ENCODE measurements at regions not wholly inside any gene's neighbourhood (a gene's known extent, or its start where the extent isn't known, plus 50 kb on each side); places are given as distances from the start of the nearest gene placed in this dataset.

DNA sequence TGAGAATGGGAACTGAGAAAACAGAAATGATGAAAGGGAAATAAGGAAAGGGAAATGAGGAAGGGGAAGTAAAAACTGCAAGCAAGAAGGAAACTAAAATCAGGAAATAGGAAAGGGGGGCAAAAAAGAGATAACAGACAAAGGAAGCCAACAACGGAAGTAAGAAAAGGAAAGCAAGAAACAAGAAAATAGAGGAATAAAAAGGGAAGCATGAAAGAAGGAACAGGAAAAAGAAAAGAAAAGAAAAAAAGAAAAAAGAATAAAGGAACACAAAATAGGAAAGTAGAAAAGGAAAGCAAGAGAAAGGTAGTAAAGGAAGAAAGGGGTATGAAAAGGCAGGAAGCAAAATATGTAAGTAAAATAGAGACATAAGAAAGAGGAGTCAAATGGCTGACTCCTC, 241.2 kb upstream of the NCKAP5 start:
- H3K27me3 ChIP-seq (ENCODE audit: control insufficient read depth in 1 of 2, insufficient read depth in 2 of 2, low read length in 2 of 2) = peaks cover 0 to 4% of the 10 kb centered on the region in 2 donors
- no peak overlapping the region for H3K9ac ChIP-seq (ENCODE audit: low read length in 2 of 2)
- H3K4me1 ChIP-seq (ENCODE audit: control insufficient read depth, insufficient read depth, low read length) = no peaks in the 10 kb centered on the region
- no peak overlapping the region for H3K27ac ChIP-seq (ENCODE audit: low read length)
- no peaks in the 10 kb centered on the region for H3K36me3 ChIP-seq (ENCODE audit: control insufficient read depth in 2 of 2, insufficient read depth in 2 of 2, low read length in 2 of 2)
- H3K4me3 ChIP-seq (ENCODE audit: low read length in 2 of 2) = no peak overlapping the region
- no peaks in the 10 kb centered on the region for H3K9me3 ChIP-seq (ENCODE audit: control insufficient read depth in 2 of 2, low read length in 2 of 2)

DNA sequence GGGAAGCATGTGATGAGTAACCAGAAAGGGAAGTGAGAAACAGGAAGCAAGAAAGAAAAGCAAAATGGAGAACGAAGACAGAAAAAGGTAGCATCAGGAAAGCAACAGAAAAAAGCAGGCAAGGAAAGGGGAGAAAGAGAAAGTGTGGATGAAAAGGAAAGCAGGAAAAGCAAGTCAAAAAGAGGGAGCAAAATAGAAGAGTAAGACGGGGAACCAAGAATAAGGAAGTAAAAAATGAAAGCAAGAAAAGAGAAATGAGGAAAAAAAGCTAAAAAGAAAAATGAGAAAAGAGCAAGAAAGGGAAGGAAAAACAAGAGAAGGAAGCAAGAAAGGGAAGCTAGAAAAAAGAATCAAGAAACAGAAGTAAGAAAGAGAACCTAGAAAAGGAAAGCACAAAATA, 242.3 kb upstream of the NCKAP5 start:
- no peaks in the 10 kb centered on the region for H3K36me3 ChIP-seq (ENCODE audit: control insufficient read depth in 2 of 2, insufficient read depth in 2 of 2, low read length in 2 of 2)
- no peak overlapping the region for H3K4me3 ChIP-seq (ENCODE audit: low read length in 2 of 2)
- H3K27ac ChIP-seq (ENCODE audit: low read length) = no peak overlapping the region
- no peak overlapping the region for H3K9ac ChIP-seq (ENCODE audit: low read length in 2 of 2)
- H3K4me1 ChIP-seq (ENCODE audit: control insufficient read depth, insufficient read depth, low read length) = no peaks in the 10 kb centered on the region
- peaks cover 0 to 4% of the 10 kb centered on the region in 2 donors for H3K27me3 ChIP-seq (ENCODE audit: control insufficient read depth in 1 of 2, insufficient read depth in 2 of 2, low read length in 2 of 2)
- no peaks in the 10 kb centered on the region for H3K9me3 ChIP-seq (ENCODE audit: control insufficient read depth in 2 of 2, low read length in 2 of 2)

DNA sequence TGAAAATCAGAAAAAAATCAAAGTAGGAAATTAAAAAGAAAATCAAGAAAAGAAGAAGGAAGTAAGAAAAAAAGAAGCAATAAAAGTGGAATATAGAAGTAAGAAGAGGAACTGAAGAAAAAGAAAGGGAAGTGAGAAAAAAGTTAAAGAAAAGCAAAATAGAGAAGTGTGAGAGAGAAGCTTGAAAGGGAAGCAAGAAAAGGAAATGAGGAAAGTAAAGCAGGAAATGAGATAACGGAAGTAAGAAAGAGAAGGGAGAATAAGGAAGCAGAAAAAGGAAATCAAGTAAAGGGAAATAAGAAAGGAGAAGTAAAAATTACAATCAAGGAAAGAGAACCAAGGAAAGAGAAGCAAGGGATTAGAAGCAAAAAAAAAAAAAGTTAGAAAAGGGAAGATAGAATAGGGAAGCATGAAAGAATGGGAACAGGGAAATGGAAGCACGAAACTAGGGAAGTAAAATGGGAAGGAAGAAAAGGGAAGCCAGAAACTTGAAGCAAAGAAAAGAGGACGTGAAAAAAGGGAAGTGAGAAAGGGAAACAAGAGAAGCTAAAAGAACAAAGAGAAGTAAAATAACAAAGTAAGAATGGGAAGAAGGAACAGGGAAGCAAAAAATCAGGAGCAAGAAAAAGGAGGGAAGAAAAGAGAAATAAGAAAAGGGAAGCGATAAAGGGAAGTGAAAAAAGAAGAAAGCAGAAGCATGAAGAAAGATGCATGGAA, 243.3 kb upstream of the NCKAP5 start:
- Histone ChIP-seq H3K27me3 (ENCODE audit: control insufficient read depth in 1 of 2, insufficient read depth in 2 of 2, low read length in 2 of 2) (peaks cover 0 to 4% of the 10 kb centered on the region in 2 donors), H3K4me1 (ENCODE audit: control insufficient read depth, insufficient read depth, low read length) (no peaks in the 10 kb centered on the region), H3K27ac (ENCODE audit: low read length) (no peak overlapping the region), H3K4me3 (ENCODE audit: low read length in 2 of 2) (no peak overlapping the region), H3K36me3 (ENCODE audit: control insufficient read depth in 2 of 2, insufficient read depth in 2 of 2, low read length in 2 of 2) (no peaks in the 10 kb centered on the region), H3K9me3 (ENCODE audit: control insufficient read depth in 2 of 2, low read length in 2 of 2) (no peaks in the 10 kb centered on the region), H3K9ac (ENCODE audit: low read length in 2 of 2) (no peak overlapping the region)

DNA sequence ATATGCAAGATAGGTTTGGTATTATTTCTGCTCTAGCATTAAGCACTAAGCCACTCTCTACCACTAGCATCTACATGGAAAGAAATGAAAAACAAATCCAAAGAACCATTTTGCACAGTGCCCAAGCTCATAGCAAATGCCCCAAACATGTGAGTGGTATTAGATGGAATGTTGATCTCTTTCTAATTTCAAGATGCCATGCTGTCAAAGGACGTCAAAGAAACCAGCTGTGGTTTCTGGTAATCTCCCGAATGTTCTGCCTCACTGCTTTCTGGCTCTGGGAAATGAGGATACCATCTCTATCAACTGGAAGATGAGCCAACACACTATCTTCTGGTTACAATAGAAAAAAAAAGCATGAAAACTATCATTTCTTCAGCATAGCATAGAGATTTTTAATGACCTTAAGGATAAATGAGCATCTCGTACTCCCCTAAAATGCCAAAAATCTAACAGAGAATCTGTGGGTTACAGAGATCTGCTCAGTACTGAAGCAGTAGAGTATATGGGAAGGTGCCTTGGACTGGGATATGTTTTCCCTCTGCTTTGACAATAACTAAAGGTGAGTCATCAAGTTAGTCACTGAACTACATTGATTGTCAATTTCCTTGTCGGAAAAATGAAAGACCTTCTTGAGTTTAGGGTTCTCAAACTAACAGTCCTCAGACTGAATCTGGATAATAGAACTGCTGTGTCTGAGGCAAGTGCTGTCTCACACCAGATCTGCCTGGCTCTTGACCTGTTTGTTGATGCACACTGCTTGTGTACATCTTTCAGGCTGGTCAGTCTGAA, 244.8 kb upstream of the NCKAP5 start:
- Histone ChIP-seq H3K27me3 (ENCODE audit: control insufficient read depth in 1 of 2, insufficient read depth in 2 of 2, low read length in 2 of 2) (no peaks in the 10 kb centered on the region), H3K4me3 (ENCODE audit: low read length in 2 of 2) (no peak overlapping the region), H3K4me1 (ENCODE audit: control insufficient read depth, insufficient read depth, low read length) (no peaks in the 10 kb centered on the region), H3K27ac (ENCODE audit: low read length) (no peak overlapping the region), H3K9ac (ENCODE audit: low read length in 2 of 2) (no peak overlapping the region), H3K36me3 (ENCODE audit: control insufficient read depth in 2 of 2, insufficient read depth in 2 of 2, low read length in 2 of 2) (no peaks in the 10 kb centered on the region), H3K9me3 (ENCODE audit: control insufficient read depth in 2 of 2, low read length in 2 of 2) (no peaks in the 10 kb centered on the region)

- H3K9ac ChIP-seq (ENCODE audit: low read length in 2 of 2) = no peak overlapping the region
- H3K4me3 ChIP-seq (ENCODE audit: low read length in 2 of 2) = no peak overlapping the region
- no peaks in the 10 kb centered on the region for H3K27me3 ChIP-seq (ENCODE audit: control insufficient read depth in 1 of 2, insufficient read depth in 2 of 2, low read length in 2 of 2)
- H3K9me3 ChIP-seq (ENCODE audit: control insufficient read depth in 2 of 2, low read length in 2 of 2) = no peaks in the 10 kb centered on the region
- no peak overlapping the region for H3K27ac ChIP-seq (ENCODE audit: low read length)
- no peaks in the 10 kb centered on the region for H3K36me3 ChIP-seq (ENCODE audit: control insufficient read depth in 2 of 2, insufficient read depth in 2 of 2, low read length in 2 of 2)
- H3K4me1 ChIP-seq (ENCODE audit: control insufficient read depth, insufficient read depth, low read length) = no peaks in the 10 kb centered on the region
Observed at GRCh38 chr2:133814890-133815289, 246.6 kb upstream of the NCKAP5 start.

- no peaks in the 10 kb centered on the region for H3K27me3 ChIP-seq (ENCODE audit: control insufficient read depth in 1 of 2, insufficient read depth in 2 of 2, low read length in 2 of 2)
- no peak overlapping the region for H3K4me3 ChIP-seq (ENCODE audit: low read length in 2 of 2)
- no peaks in the 10 kb centered on the region for H3K4me1 ChIP-seq (ENCODE audit: control insufficient read depth, insufficient read depth, low read length)
- H3K27ac ChIP-seq (ENCODE audit: low read length) = no peak overlapping the region
- H3K9ac ChIP-seq (ENCODE audit: low read length in 2 of 2) = no peak overlapping the region
- H3K9me3 ChIP-seq (ENCODE audit: control insufficient read depth in 2 of 2, low read length in 2 of 2) = no peaks in the 10 kb centered on the region
- H3K36me3 ChIP-seq (ENCODE audit: control insufficient read depth in 2 of 2, insufficient read depth in 2 of 2, low read length in 2 of 2) = no peaks in the 10 kb centered on the region
Observed at GRCh38 chr2:133816037-133816436, 247.8 kb upstream of the NCKAP5 start.

DNA sequence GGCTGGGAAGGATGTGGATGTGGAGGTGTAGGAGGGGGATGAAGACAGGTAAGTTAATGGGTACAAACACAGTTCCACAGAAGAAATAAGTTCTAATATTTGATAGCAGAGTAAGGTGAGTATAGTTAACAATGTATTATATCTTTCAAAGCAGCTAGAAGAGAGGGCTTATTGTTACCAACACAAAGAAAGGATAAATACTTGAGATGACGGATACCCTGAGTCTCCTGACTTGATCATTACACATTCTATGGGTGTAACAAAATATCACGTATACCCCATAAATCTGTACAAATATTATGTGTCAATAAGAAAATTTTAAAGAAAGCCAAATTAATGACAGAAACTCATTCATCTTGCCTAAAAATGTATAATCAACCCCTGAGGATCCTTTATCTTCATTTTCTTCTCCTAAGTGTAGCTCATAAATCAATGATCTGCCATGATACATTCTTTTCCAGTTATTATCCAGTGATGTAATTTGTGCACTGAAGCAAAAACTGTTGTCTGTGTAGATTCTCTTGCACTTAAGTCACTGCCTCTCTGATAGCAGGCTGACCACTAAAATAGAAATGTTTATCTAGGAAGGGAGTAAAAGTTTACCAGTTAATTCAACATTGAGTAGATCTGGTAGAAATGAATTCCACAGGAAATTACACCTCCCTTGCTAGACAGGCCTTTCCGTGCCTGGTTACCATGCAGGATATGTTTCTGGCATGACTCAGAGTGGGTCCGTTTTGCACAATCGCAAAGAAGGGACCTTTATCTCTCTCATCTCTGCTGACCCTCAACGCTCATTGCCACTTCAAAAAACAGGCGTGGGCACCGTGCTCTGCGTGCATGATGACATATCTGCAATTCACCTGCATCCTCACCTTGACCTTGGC, 249.7 kb upstream of the NCKAP5 start:
- H3K9me3 ChIP-seq (ENCODE audit: control insufficient read depth in 2 of 2, low read length in 2 of 2) = no peaks in the 10 kb centered on the region
- no peak overlapping the region for H3K9ac ChIP-seq (ENCODE audit: low read length in 2 of 2)
- H3K27ac ChIP-seq (ENCODE audit: low read length) = no peak overlapping the region
- H3K27me3 ChIP-seq (ENCODE audit: control insufficient read depth in 1 of 2, insufficient read depth in 2 of 2, low read length in 2 of 2) = no peaks in the 10 kb centered on the region
- no peaks in the 10 kb centered on the region for H3K36me3 ChIP-seq (ENCODE audit: control insufficient read depth in 2 of 2, insufficient read depth in 2 of 2, low read length in 2 of 2)
- H3K4me3 ChIP-seq (ENCODE audit: low read length in 2 of 2) = no peak overlapping the region
- no peaks in the 10 kb centered on the region for H3K4me1 ChIP-seq (ENCODE audit: control insufficient read depth, insufficient read depth, low read length)

GRCh38 chr2:133818661-133819060, 250.4 kb upstream of the NCKAP5 start:
- no peak overlapping the region for H3K9ac ChIP-seq (ENCODE audit: low read length in 2 of 2)

DNA sequence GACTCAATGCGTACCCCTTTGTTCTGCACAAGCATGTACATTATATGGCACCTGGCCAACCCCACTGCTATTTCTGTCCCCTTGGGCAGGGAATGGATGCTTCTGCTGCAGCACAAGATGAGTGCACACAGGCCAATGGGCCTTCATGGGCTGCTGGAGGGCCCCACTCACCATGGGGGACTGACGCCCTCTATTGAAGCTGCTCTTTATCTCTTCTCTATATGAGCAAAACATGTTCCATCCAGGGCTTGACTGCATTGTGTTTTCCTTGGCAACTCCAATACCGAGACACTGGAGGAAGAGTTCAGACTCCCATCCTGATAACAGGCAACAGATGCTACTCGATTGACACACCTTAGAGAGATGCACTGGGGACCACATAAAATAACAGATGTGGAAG, 251.6 kb upstream of the NCKAP5 start:
- Histone ChIP-seq H3K9ac (ENCODE audit: low read length in 2 of 2) (no peak overlapping the region), H3K27ac (ENCODE audit: low read length) (no peak overlapping the region), H3K36me3 (ENCODE audit: control insufficient read depth in 2 of 2, insufficient read depth in 2 of 2, low read length in 2 of 2) (no peaks in the 10 kb centered on the region), H3K4me3 (ENCODE audit: low read length in 2 of 2) (no peak overlapping the region), H3K4me1 (ENCODE audit: control insufficient read depth, insufficient read depth, low read length) (no peaks in the 10 kb centered on the region), H3K9me3 (ENCODE audit: control insufficient read depth in 2 of 2, low read length in 2 of 2) (no peaks in the 10 kb centered on the region), H3K27me3 (ENCODE audit: control insufficient read depth in 1 of 2, insufficient read depth in 2 of 2, low read length in 2 of 2) (no peaks in the 10 kb centered on the region)

More at GRCh38 chr2:133818661-133819060, 250.4 kb upstream of the NCKAP5 start:
- Histone ChIP-seq H3K4me1 (ENCODE audit: control insufficient read depth, insufficient read depth, low read length) (no peaks in the 10 kb centered on the region), H3K9me3 (ENCODE audit: control insufficient read depth in 2 of 2, low read length in 2 of 2) (no peaks in the 10 kb centered on the region), H3K27me3 (ENCODE audit: control insufficient read depth in 1 of 2, insufficient read depth in 2 of 2, low read length in 2 of 2) (no peaks in the 10 kb centered on the region), H3K36me3 (ENCODE audit: control insufficient read depth in 2 of 2, insufficient read depth in 2 of 2, low read length in 2 of 2) (no peaks in the 10 kb centered on the region), H3K4me3 (ENCODE audit: low read length in 2 of 2) (no peak overlapping the region), H3K27ac (ENCODE audit: low read length) (no peak overlapping the region)

GRCh38 chr2:133821107-133821760, 253.0 kb upstream of the NCKAP5 start:
- Histone ChIP-seq H3K9ac (ENCODE audit: low read length in 2 of 2) (no peak overlapping the region), H3K36me3 (ENCODE audit: control insufficient read depth in 2 of 2, insufficient read depth in 2 of 2, low read length in 2 of 2) (no peaks in the 10 kb centered on the region)

More at GRCh38 chr2:133821107-133821760, 253.0 kb upstream of the NCKAP5 start:
- Histone ChIP-seq H3K27me3 (ENCODE audit: control insufficient read depth in 1 of 2, insufficient read depth in 2 of 2, low read length in 2 of 2) (no peaks in the 10 kb centered on the region), H3K9me3 (ENCODE audit: control insufficient read depth in 2 of 2, low read length in 2 of 2) (no peaks in the 10 kb centered on the region), H3K27ac (ENCODE audit: low read length) (no peak overlapping the region), H3K4me3 (ENCODE audit: low read length in 2 of 2) (no peak overlapping the region), H3K4me1 (ENCODE audit: control insufficient read depth, insufficient read depth, low read length) (no peaks in the 10 kb centered on the region)
